HG03095 (cell line): ENCODE measurements at regions not wholly inside any gene's neighbourhood (a gene's known extent, or its start where the extent isn't known, plus 50 kb on each side); places are given as distances from the start of the nearest gene placed in this dataset.
"Not testable (repeated sequence)": the region's sequence is repeated elsewhere in the genome, so short reads cannot be mapped to it uniquely, and the experiment has no call there.

ENCODE experiments used
- ATAC-seq: cut with Tn5 transposase; IDR thresholded peaks from one replicate; pipeline ENCODE4 v1.9.1; 2021; ENCODE audit warnings: moderate library complexity; ENCODE audit not compliant: unreplicated experiment

DNA sequence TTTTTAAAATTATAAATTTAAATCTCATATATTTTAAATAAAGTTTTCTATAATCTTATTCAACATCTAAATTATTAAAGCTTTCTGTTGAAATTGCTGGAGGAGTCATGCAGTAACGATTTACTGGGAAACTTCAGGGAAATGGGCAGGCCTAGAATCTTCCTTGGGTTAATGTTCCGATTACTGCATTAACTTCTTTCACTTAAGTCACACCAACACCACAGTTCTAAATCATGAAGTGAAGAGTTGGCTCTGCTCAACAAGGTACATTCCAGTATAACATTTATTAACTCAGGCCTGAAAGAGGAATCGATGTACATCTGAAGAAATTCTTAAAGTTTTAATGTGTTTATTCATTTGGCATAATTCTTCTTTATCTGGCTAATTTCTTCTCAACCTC is 244.3 kb downstream of the CCER1 start:
- ATAC-seq, result no peak

GRCh38 chr12:90706036-90706435 is 248.9 kb downstream of the CCER1 start:
- no peak for ATAC-seq

GRCh38 chr12:90695415-90695814 is 259.6 kb downstream of the CCER1 start:
- no peak for ATAC-seq

DNA sequence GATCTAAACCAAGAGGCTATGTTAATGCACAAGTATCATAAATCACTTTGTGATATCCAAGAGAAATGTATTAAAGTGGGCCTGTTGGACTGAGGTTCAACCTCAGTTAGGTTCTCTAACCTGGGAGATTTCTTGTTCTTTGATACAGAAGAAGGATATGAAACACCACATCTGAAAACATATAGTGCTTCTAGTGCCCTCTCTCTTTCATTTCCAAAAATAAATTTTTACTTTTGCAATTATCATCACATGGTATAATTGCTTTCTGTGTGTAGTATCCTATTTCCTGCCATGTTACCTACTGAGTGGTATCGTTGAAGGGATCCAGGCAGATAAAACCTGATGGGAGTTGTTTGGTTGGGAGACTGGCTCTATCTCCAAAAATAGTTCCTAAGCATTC is 264.9 kb downstream of the CCER1 start:
- ATAC-seq, result no peak

DNA sequence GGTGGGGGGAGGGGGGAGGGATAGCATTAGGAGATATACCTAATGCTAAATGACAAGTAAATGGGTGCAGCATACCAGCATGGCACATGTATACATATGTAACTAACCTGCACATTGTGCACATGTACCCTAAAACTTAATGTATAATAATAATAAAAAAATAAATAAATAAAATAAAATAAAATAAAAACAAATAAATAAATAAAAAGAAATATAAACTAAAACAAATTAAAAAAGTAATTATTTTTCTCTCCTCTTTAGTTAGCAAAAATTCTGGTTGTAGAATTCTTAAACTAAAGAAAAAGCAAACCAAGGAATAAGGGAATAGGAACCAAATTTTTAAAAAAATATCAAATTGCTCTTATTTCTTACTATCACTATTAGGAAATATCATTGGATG is 267.3 kb downstream of the CCER1 start:
- ATAC-seq, result not testable (repeated sequence)

DNA sequence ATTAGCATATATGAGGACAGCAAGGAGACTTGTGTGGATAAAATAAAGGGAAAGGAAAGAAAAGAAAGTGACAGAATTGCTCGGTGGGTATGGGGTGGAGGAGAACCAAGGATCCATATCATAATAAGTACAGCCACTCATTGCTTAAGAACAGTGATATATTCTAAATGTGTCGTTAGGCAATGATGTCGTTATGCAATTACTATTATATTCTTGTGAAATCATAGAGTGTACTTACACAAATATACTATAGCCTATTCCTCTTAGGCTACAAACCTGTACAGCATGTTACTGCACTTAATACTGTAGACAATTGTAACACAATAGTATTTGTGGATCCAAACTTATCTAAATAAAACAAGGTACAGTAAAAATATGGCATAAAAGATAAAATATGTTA is 271.1 kb downstream of the CCER1 start:
- ATAC-seq, result no peak

- ATAC-seq, result no peak
Observed at GRCh38 chr12:90682398-90682797, 272.6 kb downstream of the CCER1 start.

- no peak for ATAC-seq
Observed at GRCh38 chr12:90679674-90680073, 275.3 kb downstream of the CCER1 start.

- no peak for ATAC-seq
Observed at GRCh38 chr12:90677552-90677951, 277.4 kb downstream of the CCER1 start.

DNA sequence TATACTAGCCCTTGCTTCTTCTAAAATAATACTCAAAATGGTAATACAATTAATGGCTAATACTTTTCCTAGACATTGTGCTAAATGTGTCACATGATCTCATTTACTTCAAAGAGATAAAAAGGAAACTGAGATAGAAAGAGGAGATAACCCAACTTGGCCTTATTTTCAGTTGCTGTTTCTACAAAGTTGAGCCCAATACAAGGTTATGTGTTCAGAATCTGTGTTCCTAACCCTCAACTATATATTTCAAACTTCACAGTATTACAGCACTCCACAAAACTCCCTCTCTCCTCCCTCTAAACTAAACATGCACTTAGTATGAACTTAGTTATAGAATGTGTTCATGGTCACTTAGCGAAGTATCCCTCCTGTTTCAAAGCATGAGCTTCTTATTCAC is 277.9 kb downstream of the CCER1 start:
- ATAC-seq, result no peak

DNA sequence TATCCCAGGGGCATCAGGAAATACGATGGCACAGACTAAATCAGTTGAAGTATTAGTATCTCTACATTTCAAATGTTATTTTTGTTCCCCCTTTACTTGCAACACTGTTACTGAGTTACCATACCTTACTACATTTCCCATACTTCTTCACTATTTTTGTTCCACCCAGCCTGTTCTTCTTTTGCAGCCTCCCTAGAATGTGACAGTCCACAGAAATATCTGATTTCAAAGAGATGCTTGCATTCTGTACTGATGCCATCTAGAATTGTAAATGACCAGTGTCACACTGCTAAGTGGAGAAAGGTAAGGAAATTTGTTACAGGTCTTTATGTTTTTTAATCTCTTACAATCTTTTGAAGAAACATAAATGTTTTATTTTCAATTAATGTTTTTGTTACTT is 279.9 kb downstream of the CCER1 start:
- no peak for ATAC-seq

- ATAC-seq, result no peak
Observed at GRCh38 chr12:90672081-90672480, 282.9 kb downstream of the CCER1 start.

- ATAC-seq, result not testable (repeated sequence)
Observed at GRCh38 chr12:90663949-90664348, 291.0 kb downstream of the CCER1 start.

GRCh38 chr12:90659060-90659459 is 295.9 kb downstream of the CCER1 start:
- no peak for ATAC-seq

DNA sequence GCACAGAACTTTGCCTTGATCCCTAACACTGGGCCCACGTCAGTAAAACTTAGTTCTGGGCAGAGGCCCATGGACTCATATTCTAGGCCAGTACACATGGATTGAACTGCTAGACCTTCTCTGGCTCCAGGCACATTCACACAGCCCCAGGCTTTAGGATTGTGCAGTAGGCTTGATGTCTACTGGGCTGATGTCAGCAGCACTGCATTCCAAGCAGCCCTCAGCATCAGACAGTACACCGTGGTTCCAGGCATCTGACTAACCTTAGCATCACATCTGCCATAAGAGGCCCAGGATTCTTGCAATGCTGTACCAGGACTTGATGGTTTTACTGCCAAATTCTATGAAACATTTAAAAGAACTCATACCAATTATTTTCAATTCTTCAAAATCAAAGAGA is 301.9 kb downstream of the CCER1 start:
- ATAC-seq, result no peak

- no peak for ATAC-seq
Observed at GRCh38 chr12:90652280-90652679, 302.7 kb downstream of the CCER1 start.

GRCh38 chr12:90645181-90645580 is 309.8 kb downstream of the CCER1 start:
- ATAC-seq, result no peak

DNA sequence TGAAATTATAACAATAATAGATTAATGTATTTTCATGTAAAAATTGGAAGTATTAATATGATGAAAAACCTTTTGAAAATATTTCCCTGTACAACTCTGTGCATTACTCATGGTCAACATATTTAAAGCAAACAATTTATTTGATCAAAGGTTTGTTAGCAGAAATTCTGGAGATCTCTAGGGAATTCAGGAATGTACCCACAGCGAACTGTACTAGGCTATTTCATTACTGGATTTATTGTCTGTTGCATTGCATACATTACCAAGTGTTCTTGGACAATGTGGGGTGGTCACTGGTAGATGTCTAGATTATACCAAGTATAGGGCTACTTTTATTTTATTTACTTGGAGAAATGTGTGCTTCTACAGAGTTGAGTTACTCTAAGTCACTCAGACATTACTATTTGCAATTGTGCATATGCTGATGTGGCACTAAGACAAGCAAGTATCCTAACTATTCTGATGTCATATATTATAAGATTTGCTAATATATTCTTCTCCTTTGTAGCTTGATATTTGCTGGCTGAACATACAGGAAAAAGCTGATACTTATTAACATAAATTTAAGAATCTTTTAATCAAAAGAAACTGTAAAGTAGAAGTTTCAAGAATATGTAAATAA is 323.3 kb downstream of the CCER1 start:
- ATAC-seq, result no peak

GRCh38 chr12:90630006-90630405 is 325.0 kb downstream of the CCER1 start:
- ATAC-seq, result no peak

- ATAC-seq, result no peak
Observed at GRCh38 chr12:90628213-90628612, 326.8 kb downstream of the CCER1 start.

GRCh38 chr12:90627180-90627896 is 327.6 kb downstream of the CCER1 start:
- no peak for ATAC-seq

DNA sequence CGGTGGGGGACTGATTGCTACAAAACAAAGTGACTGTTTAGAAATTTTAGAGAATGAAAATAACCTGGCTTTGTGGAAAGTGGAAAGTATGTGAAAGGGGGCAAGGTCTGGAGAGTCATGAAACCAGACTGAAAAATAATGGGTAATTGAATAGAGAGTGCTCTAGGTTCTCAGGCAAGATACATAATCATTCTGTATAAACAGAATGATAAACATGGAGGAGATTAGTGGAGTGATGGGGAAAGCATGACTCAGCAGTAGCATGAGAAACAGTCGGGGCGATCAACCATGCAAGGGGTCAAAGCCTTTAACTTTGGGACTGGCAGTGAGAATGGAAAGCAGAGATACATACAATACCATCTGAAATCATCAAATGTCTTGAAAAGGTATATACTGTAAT is 332.5 kb downstream of the CCER1 start:
- ATAC-seq, result no peak

DNA sequence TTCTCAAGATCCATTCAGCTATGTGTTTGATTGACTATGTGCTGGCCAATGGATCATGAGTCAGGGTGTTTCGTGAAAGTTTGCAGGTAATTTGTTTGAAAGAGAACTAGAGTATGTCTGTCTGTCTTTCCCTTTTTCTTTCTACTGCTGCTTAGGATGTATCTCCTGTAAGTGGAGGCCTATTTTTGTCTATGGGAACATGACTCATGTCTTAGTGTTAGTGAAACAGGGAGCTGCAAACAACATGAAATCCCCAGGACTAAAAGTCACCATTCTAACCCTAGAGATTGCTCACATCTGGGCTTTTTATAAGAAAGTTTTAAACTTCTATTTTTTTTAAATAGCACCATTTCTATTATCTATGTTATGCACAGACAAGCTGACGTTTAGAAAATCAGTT is 333.0 kb downstream of the CCER1 start:
- no peak for ATAC-seq
